Caco-2 (cell line): ENCODE measurements at regions not wholly inside any gene's neighbourhood (a gene's known extent, or its start where the extent isn't known, plus 50 kb on each side); places are given as distances from the start of the nearest gene placed in this dataset.

ENCODE experiments used
- BruUV-seq: library from RNA; stranded (reverse); fragments of 400-500 nt; replicated peaks from 2 replicates; lab custom pipeline; 2021; lab: Mats Ljungman, UMichigan
- CTCF ChIA-PET: fragments of 300-600 bp; sonication (Branson Sonifier 250); formaldehyde crosslinking; loops from one replicate; lab custom pipeline; 2022; ENCODE audit warnings: antibody characterized with exemption; lab: Charles Lee
- POLR2A ChIA-PET: fragments of 300-600 bp; sonication (Branson Sonifier 250); formaldehyde crosslinking; loops from one replicate; lab custom pipeline; 2022; ENCODE audit warnings: antibody characterized with exemption; lab: Charles Lee
- DNase-seq, 2 experiments: peaks; one replicate each; pipeline versions ENCODE4 v3.0.0 to v3.0.0-alpha.2; 2020 to 2022
- H3K27me3 ChIP-seq: replicated peaks from 2 replicates; pipeline ENCODE4 v1.6.0; 2011; ENCODE audit warnings: low read length; ENCODE audit not compliant: control insufficient read depth, insufficient read depth
- H3K36me3 ChIP-seq: 2 replicates; pipeline ENCODE4 v1.5.1; 2011; ENCODE audit warnings: low read length; ENCODE audit not compliant: control insufficient read depth, insufficient read depth
- H3K4me1 ChIP-seq: fragments of 250-450 bp; sonication (Bioruptor Pico); 2 replicates; pipeline ENCODE4 v1.5.1; 2020; ENCODE audit warnings: mild to moderate bottlenecking
- H3K4me3 ChIP-seq: 2 replicates; pipeline ENCODE4 v1.5.1; 2011; ENCODE audit warnings: low read depth, mild to moderate bottlenecking, control low read depth, low read length
- H3K9me3 ChIP-seq: fragments of 250-450 bp; sonication (Bioruptor Pico); 2 replicates; pipeline ENCODE4 v1.5.1; 2020; ENCODE audit warnings: mild to moderate bottlenecking, moderate library complexity
- H3K27ac Mint-ChIP-seq: one replicate; pipeline ENCODE4 v1.8.0; 2022; ENCODE audit warnings: mixed read lengths; ENCODE audit not compliant: unreplicated experiment
- H3K27me3 Mint-ChIP-seq: one replicate; pipeline ENCODE4 v1.8.0; 2022; ENCODE audit warnings: mixed read lengths; ENCODE audit not compliant: insufficient read depth, unreplicated experiment
- H3K36me3 Mint-ChIP-seq: one replicate; pipeline ENCODE4 v1.8.0; 2022; ENCODE audit warnings: mild to moderate bottlenecking, mixed read lengths; ENCODE audit not compliant: insufficient read depth, unreplicated experiment
- H3K4me1 Mint-ChIP-seq: one replicate; pipeline ENCODE4 v1.8.0; 2022; ENCODE audit warnings: low read depth, mixed read lengths; ENCODE audit not compliant: unreplicated experiment
- H3K4me3 Mint-ChIP-seq: one replicate; pipeline ENCODE4 v1.8.0; 2022; ENCODE audit warnings: mild to moderate bottlenecking, moderate library complexity, mixed read lengths; ENCODE audit not compliant: unreplicated experiment
- H3K9me3 Mint-ChIP-seq: one replicate; pipeline ENCODE4 v1.8.0; 2022; ENCODE audit warnings: mixed read lengths; ENCODE audit not compliant: unreplicated experiment
- CTCF ChIP-seq, 2 experiments: fragments of 200-600 bp in 1 of 2; IDR thresholded peaks; 1 replicate in 1 of 2; 2 replicates in 1 of 2; pipeline versions ENCODE4 v1.5.1 to v1.8.0; 2011 to 2022; ENCODE audit warnings: antibody characterized with exemption in 1 of 2, control low read depth in 1 of 2, inconsistent platforms in 1 of 2, low read depth in 1 of 2, low read length in 1 of 2, mild to moderate bottlenecking in 1 of 2, moderate library complexity in 1 of 2; ENCODE audit not compliant: insufficient read depth in 1 of 2, severe bottlenecking in 1 of 2, unreplicated experiment in 1 of 2
- intact Hi-C: fragments of 100-400 bp; cut with micrococcal nuclease; formaldehyde crosslinking; loops from one replicate; pipeline ENCODE4 v1.10.0; 2022; ENCODE audit not compliant: unreplicated experiment

GRCh38 chr5:51449026-51449425, 65.8 kb downstream of the ISL1 start:
- Mint-ChIP-seq H3K36me3 (no peaks in the 10 kb centered on the region), H3K4me1 (no peaks in the 10 kb centered on the region), H3K27ac (no peak overlapping the region), H3K27me3 (no peaks in the 10 kb centered on the region), H3K9me3 (no peaks in the 10 kb centered on the region), H3K4me3 (no peak overlapping the region)
- intact Hi-C loops, result no loop called here
- Histone ChIP-seq H3K4me3 (no peak overlapping the region), H3K9me3 (no peaks in the 10 kb centered on the region), H3K4me1 (no peaks in the 10 kb centered on the region), H3K36me3 (no peaks in the 10 kb centered on the region), H3K27me3 (no peaks in the 10 kb centered on the region)
- DNase-seq, result no peak
- BruUV-seq, result no TSS peak
- ChIA-PET POLR2A (no interaction called here), CTCF (no interaction called here)
- TF ChIP-seq CTCF (IDR thresholded peaks at IDR 0.05; ENCODE audit: insufficient read depth in 1 of 2, low read depth in 1 of 2, low read length in 1 of 2, severe bottlenecking in 1 of 2, unreplicated experiment in 1 of 2), result no peak

GRCh38 chr5:51452562-51452961, 69.3 kb downstream of the ISL1 start:
- Histone ChIP-seq H3K36me3 (no peaks in the 10 kb centered on the region), H3K4me1 (no peaks in the 10 kb centered on the region), H3K9me3 (no peaks in the 10 kb centered on the region), H3K27me3 (no peaks in the 10 kb centered on the region), H3K4me3 (no peak overlapping the region)
- no TSS peak for BruUV-seq
- H3K36me3 Mint-ChIP-seq, result no peaks in the 10 kb centered on the region
- no peak overlapping the region for H3K4me3 Mint-ChIP-seq
- no peak for DNase-seq
- intact Hi-C loops, result no loop called here
- H3K27me3 Mint-ChIP-seq, result peaks cover 3% of the 10 kb centered on the region
- no peak overlapping the region for H3K27ac Mint-ChIP-seq
- ChIA-PET CTCF (no interaction called here), POLR2A (no interaction called here)
- no peaks in the 10 kb centered on the region for H3K9me3 Mint-ChIP-seq
- no peak for TF ChIP-seq CTCF (IDR thresholded peaks at IDR 0.05; ENCODE audit: insufficient read depth in 1 of 2, low read depth in 1 of 2, low read length in 1 of 2, severe bottlenecking in 1 of 2, unreplicated experiment in 1 of 2)
- H3K4me1 Mint-ChIP-seq, result no peaks in the 10 kb centered on the region

GRCh38 chr5:51465165-51465564, 81.9 kb downstream of the ISL1 start:
- H3K9me3 ChIP-seq, result no peaks in the 10 kb centered on the region
- Mint-ChIP-seq H3K27me3 (peaks cover 2% of the 10 kb centered on the region), H3K9me3 (no peaks in the 10 kb centered on the region), H3K36me3 (no peaks in the 10 kb centered on the region), H3K4me1 (no peaks in the 10 kb centered on the region), H3K27ac (no peak overlapping the region), H3K4me3 (no peak overlapping the region)
- DNase-seq, result no peak
- no peak for TF ChIP-seq CTCF (IDR thresholded peaks at IDR 0.05; ENCODE audit: insufficient read depth in 1 of 2, low read depth in 1 of 2, low read length in 1 of 2, severe bottlenecking in 1 of 2, unreplicated experiment in 1 of 2)
- H3K4me1 ChIP-seq, result no peaks in the 10 kb centered on the region
- CTCF ChIA-PET, result no interaction called here
- intact Hi-C loops, result no loop called here
- H3K27me3 ChIP-seq, result no peaks in the 10 kb centered on the region
- POLR2A ChIA-PET, result no interaction called here
- no peaks in the 10 kb centered on the region for H3K36me3 ChIP-seq
- no TSS peak for BruUV-seq
- H3K4me3 ChIP-seq, result no peak overlapping the region
